C4-2B (cell line): ENCODE measurements at regions not wholly inside any gene's neighbourhood (a gene's known extent, or its start where the extent isn't known, plus 50 kb on each side); places are given as distances from the start of the nearest gene placed in this dataset.

Source experiments
- ZFX ChIP-seq: fragments of 450-650 bp; IDR thresholded peaks from 2 replicates; pipeline ENCODE4 v1.6.1; 2017
- TF ChIP-seq, protein P1 (sequence below): fragments of 450-650 bp; conservative IDR thresholded peaks from 2 replicates; pipeline ENCODE4 v1.5.1; 2017; ENCODE audit warnings: mild to moderate bottlenecking

DNA sequence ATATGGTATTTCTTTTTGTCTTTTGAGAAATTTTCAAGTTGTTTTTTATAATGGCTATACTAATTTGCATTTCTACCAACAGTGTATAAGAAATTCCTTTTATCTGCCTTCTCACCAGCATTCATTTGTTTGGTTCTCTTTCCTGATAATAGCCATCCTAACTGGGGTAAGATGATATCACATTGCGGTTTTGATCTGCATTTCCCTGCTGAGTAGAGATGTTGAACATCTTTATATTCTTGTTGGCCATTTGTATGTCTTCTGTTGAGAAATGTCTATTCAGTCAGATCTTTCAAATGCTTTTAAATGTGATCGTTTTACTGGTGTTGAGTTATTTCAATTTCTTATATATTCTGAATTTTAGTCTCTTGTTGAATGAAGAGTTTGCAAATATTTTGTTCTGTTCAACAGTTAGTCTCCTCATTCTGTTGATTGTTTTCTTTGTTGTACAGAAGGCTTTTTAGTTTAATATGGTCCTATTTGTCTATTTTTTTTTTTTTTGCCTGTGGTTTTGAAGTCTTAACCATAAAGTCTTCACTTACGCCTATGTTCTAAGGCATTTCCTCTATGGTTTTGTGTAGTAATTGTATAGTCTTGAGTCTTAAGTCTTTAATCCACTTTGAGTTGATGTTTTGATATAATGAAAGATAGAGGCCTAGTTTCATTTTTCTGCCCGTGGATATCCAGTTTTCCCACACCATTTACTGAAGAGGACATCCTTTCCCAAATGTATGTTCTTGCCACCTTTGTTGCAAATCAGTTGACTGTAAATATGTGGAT lies 1566.9 kb downstream of the STIM2 start:
- TF ChIP-seq, protein P1, sequence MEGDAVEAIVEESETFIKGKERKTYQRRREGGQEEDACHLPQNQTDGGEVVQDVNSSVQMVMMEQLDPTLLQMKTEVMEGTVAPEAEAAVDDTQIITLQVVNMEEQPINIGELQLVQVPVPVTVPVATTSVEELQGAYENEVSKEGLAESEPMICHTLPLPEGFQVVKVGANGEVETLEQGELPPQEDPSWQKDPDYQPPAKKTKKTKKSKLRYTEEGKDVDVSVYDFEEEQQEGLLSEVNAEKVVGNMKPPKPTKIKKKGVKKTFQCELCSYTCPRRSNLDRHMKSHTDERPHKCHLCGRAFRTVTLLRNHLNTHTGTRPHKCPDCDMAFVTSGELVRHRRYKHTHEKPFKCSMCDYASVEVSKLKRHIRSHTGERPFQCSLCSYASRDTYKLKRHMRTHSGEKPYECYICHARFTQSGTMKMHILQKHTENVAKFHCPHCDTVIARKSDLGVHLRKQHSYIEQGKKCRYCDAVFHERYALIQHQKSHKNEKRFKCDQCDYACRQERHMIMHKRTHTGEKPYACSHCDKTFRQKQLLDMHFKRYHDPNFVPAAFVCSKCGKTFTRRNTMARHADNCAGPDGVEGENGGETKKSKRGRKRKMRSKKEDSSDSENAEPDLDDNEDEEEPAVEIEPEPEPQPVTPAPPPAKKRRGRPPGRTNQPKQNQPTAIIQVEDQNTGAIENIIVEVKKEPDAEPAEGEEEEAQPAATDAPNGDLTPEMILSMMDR, result no peak
- TF ChIP-seq ZFX, result no peak
